Upper lobe of right lung (tissue), 1 donor: ENCODE measurements at regions not wholly inside any gene's neighbourhood (a gene's known extent, or its start where the extent isn't known, plus 50 kb on each side); places are given as distances from the start of the nearest gene placed in this dataset.

Source experiments
- ATAC-seq: fragments of 200-7000 bp; cut with Tn5 transposase; one replicate; pipeline ENCODE4 v1.9.1; 2020; ENCODE audit warnings: mild to moderate bottlenecking, moderate library complexity
- DNase-seq: peaks from one replicate; pipeline ENCODE4 v3.0.0-alpha.2; 2020
- H3K27ac ChIP-seq: fragments of 200-600 bp; one replicate; pipeline ENCODE4 v1.8.0; 2022
- H3K27me3 ChIP-seq: fragments of 200-600 bp; one replicate; pipeline ENCODE4 v1.8.0; 2022; ENCODE audit warnings: mild to moderate bottlenecking
- H3K36me3 ChIP-seq: fragments of 200-600 bp; one replicate; pipeline ENCODE4 v1.8.0; 2022
- H3K4me1 ChIP-seq: fragments of 200-600 bp; one replicate; pipeline ENCODE4 v1.8.0; 2022
- H3K4me3 ChIP-seq: fragments of 200-600 bp; one replicate; pipeline ENCODE4 v1.8.0; 2022; ENCODE audit warnings: mild to moderate bottlenecking
- H3K9me3 ChIP-seq: fragments of 200-600 bp; one replicate; pipeline ENCODE4 v1.8.0; 2022
- intact Hi-C: fragments of 100-400 bp; cut with DNase I; formaldehyde crosslinking; loops from one replicate; pipeline ENCODE4 v1.11.0; 2022
- TF ChIP-seq, protein P1 (sequence below): fragments of 200-600 bp; IDR thresholded peaks from one replicate; pipeline ENCODE4 v1.8.0; 2022; ENCODE audit warnings: antibody characterized with exemption
- donor health status: DM: no; HTN: yes; CAD: no; lungs with severe emphysema.

DNA sequence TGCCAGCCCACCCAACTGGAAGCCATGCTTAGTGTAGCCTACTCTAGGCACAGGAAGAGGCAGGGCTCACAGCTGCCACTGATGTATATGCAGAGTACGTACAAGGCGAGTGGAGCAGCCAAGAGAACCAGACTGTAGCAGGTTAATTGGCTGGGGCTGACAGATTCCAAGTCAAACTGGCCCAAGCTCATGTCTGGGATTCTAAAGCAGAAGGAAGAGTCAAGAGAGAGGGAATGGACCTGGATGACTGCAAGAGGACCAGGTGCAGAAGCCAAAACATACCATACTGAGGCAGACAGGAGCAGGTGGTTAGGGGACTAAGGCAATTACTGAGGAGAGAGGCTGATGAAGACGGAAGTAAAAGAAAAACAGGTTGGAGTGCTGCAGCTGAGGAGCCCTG is 51.3 kb upstream of the LRRN2 start:
- Histone ChIP-seq H3K36me3 (no peaks in the 10 kb centered on the region), H3K27me3 (no peaks in the 10 kb centered on the region), H3K4me1 (no peaks in the 10 kb centered on the region), H3K9me3 (no peaks in the 10 kb centered on the region), H3K27ac (no peak overlapping the region), H3K4me3 (no peak overlapping the region)
- ATAC-seq (no peak), DNase-seq (no peak)
- intact Hi-C loops, result no loop called here
- TF ChIP-seq, protein P1, sequence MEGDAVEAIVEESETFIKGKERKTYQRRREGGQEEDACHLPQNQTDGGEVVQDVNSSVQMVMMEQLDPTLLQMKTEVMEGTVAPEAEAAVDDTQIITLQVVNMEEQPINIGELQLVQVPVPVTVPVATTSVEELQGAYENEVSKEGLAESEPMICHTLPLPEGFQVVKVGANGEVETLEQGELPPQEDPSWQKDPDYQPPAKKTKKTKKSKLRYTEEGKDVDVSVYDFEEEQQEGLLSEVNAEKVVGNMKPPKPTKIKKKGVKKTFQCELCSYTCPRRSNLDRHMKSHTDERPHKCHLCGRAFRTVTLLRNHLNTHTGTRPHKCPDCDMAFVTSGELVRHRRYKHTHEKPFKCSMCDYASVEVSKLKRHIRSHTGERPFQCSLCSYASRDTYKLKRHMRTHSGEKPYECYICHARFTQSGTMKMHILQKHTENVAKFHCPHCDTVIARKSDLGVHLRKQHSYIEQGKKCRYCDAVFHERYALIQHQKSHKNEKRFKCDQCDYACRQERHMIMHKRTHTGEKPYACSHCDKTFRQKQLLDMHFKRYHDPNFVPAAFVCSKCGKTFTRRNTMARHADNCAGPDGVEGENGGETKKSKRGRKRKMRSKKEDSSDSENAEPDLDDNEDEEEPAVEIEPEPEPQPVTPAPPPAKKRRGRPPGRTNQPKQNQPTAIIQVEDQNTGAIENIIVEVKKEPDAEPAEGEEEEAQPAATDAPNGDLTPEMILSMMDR, result no peak

DNA sequence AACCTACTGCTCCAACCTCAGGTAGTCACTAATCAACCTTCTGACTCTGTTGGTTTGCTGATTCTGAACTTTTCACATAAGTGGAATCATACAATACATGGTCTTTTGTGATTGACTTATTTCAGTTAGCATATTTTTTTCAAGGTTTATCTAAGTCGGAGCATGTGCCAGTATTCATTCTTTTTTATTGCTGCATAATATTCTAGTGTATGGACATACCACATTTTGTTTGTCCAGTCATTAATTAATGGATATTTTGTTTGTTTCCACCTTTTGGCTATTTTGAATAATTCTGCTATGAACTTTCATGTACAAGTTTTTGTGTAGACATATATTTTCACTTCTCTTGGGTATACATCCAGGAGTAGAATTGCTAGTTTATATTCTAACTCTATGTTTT is 53.0 kb upstream of the LRRN2 start:
- no peak overlapping the region for H3K4me3 ChIP-seq
- no peak overlapping the region for H3K27ac ChIP-seq
- DNase-seq, result no peak
- no peaks in the 10 kb centered on the region for H3K9me3 ChIP-seq
- no peaks in the 10 kb centered on the region for H3K27me3 ChIP-seq
- intact Hi-C loops, result no loop called here
- no peak for ATAC-seq
- no peaks in the 10 kb centered on the region for H3K36me3 ChIP-seq
- TF ChIP-seq, protein P1, result no peak
- H3K4me1 ChIP-seq, result no peaks in the 10 kb centered on the region

DNA sequence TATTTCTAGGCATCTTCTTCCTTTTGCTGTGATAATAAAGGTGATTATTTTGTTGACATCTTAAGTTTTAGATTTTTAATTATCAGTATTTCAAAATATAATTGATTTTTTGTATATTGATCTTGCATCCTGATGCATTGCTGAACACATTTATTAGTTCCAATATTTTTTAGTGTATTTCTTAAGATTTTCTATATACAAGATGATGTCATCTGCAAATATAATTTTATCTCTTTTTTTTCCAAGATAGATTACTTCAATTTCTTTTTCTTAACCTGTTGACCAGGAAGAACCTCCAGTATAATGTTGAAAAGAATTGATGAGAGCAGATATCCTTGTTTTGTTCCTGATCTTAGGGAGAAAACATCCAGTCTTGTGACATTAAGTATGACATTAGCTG is 54.8 kb upstream of the LRRN2 start:
- DNase-seq, result no peak
- Histone ChIP-seq H3K27ac (no peak overlapping the region), H3K4me3 (no peak overlapping the region), H3K4me1 (no peaks in the 10 kb centered on the region), H3K36me3 (no peaks in the 10 kb centered on the region), H3K9me3 (no peaks in the 10 kb centered on the region), H3K27me3 (no peaks in the 10 kb centered on the region)
- TF ChIP-seq, protein P1, result no peak
- intact Hi-C loops, result no loop called here
- ATAC-seq, result no peak

DNA sequence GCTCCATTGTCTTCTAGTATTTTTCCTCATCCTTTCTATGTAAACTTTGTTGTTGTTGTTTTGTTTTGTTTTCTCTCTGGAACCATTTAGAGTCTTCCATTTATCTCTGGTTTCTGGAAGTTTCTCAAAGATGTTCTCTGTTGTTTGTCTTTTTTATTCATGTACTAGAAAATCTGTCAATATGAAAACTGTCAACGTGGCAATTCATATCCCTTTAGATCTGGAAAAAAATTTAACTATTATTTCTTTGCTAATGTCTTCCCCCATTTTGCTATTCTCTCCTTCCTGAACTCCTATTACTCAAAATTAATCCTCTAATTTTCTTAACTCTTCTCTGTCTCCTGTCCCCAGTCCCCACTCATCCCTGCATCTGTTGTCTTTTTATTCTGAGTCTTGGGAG is 55.9 kb upstream of the LRRN2 start:
- Histone ChIP-seq H3K4me1 (no peaks in the 10 kb centered on the region), H3K9me3 (no peaks in the 10 kb centered on the region), H3K4me3 (no peak overlapping the region), H3K27me3 (no peaks in the 10 kb centered on the region), H3K27ac (no peak overlapping the region), H3K36me3 (no peaks in the 10 kb centered on the region)
- DNase-seq (no peak), ATAC-seq (no peak)
- TF ChIP-seq, protein P1, result no peak
- intact Hi-C loops, result no loop called here

DNA sequence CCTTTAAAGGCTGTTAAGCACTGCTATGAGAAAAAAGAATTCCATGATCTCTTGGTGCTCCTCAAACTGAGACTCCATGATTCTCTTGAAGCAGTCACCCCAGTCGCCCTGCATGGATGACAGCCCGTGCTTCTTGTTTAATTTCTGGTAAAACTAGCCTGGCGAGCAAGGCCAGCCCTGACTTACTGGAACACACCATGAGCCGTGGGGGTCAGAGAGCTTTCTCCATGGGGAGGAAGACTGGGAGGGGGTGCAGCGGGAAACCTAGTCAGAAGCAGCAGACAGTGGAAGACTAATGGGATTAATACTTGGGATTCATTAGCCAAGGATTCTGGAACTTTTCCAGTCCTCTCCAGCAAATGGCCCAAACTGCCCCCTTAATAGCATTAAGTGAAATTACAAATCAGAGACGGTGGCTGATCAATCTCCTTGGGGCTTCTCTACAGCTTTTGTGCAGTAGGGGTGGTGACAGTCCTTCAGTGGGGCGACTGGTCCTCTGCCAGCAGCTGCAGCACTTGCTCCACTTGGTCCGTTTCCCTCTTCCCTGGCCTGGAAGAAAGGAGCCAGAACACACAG is 57.2 kb upstream of the LRRN2 start:
- ATAC-seq, result no peak
- Histone ChIP-seq H3K27ac (no peak overlapping the region), H3K4me1 (no peaks in the 10 kb centered on the region), H3K9me3 (no peaks in the 10 kb centered on the region), H3K27me3 (no peaks in the 10 kb centered on the region), H3K36me3 (no peaks in the 10 kb centered on the region), H3K4me3 (no peak overlapping the region)
- TF ChIP-seq, protein P1, result no peak
- DNase-seq, result no peak
- intact Hi-C loops, result no loop called here
